ENCODE measurements at regions not wholly inside any gene's neighbourhood (a gene's known extent, or its start where the extent isn't known, plus 50 kb on each side); places are given as distances from the start of the nearest gene placed in this dataset.
A peak's percentile ranks its signal among the peaks of the same experiment; 100 is the strongest.

DNA sequence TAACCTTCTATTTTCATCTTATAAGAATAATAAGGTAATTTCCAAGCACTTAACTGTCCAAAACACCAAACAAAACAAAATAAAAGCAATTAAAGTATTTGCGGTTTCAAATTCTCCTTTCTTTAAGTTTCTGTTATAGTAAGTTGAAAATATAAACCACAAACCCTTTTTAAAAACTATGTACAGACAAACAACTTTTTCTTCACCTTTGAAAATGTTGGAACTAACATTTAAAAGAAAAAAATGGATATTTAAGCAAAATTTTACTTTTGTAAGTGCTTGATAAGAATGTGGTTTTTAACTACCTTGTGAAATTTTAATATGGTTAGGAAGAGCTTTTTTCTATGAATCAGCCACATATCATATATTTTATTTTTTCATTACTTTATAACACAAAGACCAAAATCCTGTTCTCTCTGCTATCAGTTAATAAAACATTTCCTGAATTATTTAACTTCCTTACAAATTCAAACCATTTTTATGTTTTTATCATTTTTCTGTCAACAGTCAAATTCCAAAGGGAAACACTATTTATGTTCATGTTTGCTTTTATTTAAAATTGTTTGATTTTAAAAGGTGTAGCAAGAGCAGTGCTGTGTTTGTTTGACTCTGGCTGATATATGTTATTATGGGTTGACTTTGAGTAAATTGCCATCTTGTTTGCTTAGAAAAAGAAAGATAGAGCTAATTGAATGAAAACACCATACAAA, 554.1 kb upstream of the KLHL1 start:
- Histone ChIP-seq H2AFZ (ENCODE audit: low read depth) (no peak overlapping the region), H3K79me2 (ENCODE audit: insufficient read depth, low read depth) (no peaks in the 10 kb centered on the region), H4K20me1 (ENCODE audit: insufficient read depth) (no peaks in the 10 kb centered on the region), H3K4me2 (peak overlapping the region; percentile 53), H3K27ac (no peak overlapping the region), H3K4me1 (ENCODE audit: low read depth, poor library complexity, severe bottlenecking) (peaks cover 36% of the 10 kb centered on the region), H3K9ac (no peak overlapping the region), H3K4me3 (IDR thresholded peaks at IDR 0.05; ENCODE audit: insufficient read depth, low read depth, low read length) (no peak overlapping the region), H3K36me3 (ENCODE audit: insufficient read depth) (no peaks in the 10 kb centered on the region), H3K27me3 (ENCODE audit: insufficient read depth, low read depth) (no peaks in the 10 kb centered on the region)
- TF ChIP-seq, protein P1, sequence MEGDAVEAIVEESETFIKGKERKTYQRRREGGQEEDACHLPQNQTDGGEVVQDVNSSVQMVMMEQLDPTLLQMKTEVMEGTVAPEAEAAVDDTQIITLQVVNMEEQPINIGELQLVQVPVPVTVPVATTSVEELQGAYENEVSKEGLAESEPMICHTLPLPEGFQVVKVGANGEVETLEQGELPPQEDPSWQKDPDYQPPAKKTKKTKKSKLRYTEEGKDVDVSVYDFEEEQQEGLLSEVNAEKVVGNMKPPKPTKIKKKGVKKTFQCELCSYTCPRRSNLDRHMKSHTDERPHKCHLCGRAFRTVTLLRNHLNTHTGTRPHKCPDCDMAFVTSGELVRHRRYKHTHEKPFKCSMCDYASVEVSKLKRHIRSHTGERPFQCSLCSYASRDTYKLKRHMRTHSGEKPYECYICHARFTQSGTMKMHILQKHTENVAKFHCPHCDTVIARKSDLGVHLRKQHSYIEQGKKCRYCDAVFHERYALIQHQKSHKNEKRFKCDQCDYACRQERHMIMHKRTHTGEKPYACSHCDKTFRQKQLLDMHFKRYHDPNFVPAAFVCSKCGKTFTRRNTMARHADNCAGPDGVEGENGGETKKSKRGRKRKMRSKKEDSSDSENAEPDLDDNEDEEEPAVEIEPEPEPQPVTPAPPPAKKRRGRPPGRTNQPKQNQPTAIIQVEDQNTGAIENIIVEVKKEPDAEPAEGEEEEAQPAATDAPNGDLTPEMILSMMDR (conservative IDR thresholded peaks at IDR 0.05; ENCODE audit: low read depth, low read length) = no peak

DNA sequence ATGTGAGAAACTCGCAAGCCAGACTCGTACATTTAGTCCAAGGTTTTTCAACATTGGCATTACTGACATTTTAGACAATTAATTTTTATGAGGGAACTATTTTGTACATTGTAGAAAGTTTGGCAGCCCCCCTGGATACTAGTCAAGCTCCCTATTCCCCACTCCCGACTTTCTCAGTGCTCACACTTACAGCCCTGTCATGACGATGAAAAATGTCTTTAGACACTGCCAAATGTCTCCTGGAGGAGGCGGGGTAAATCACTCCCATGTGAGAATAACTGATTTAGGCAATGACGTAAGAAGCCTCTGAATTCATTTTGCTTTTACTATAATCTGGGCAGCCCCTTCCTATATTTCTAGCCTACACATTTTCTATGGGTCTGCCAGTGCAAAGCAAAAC, 535.8 kb upstream of the KLHL1 start:
- H3K4me2 ChIP-seq = no peak overlapping the region
- no peaks in the 10 kb centered on the region for H3K36me3 ChIP-seq (ENCODE audit: insufficient read depth)
- H3K27me3 ChIP-seq (ENCODE audit: insufficient read depth, low read depth) = no peaks in the 10 kb centered on the region
- H3K79me2 ChIP-seq (ENCODE audit: insufficient read depth, low read depth) = no peaks in the 10 kb centered on the region
- no peak overlapping the region for H2AFZ ChIP-seq (ENCODE audit: low read depth)
- no peaks in the 10 kb centered on the region for H3K4me1 ChIP-seq (ENCODE audit: low read depth, poor library complexity, severe bottlenecking)
- H3K27ac ChIP-seq = no peak overlapping the region
- H3K9ac ChIP-seq = no peak overlapping the region
- no peak overlapping the region for H3K4me3 ChIP-seq (IDR thresholded peaks at IDR 0.05; ENCODE audit: insufficient read depth, low read depth, low read length)
- no peaks in the 10 kb centered on the region for H4K20me1 ChIP-seq (ENCODE audit: insufficient read depth)
- TF ChIP-seq, protein P1 (conservative IDR thresholded peaks at IDR 0.05; ENCODE audit: low read depth, low read length) = no peak

DNA sequence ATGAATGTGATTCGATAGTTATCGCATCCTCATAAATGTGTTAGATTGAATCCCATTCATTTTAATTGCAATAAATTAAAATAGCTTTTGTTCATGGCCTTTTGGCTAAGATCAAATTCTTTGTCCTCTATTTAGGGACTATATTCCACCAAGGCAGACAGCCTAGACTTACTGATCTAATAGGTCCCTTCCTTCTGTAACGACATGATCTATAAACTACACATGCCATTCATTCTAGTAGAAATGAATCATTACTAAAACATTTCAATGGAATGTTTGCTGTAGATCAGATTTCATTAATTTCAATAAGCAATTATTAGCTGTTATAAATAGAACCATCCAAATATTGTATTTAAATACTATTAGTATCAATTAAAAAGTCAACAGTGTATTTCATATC, 526.6 kb upstream of the KLHL1 start:
- Histone ChIP-seq H3K4me2 (no peak overlapping the region), H2AFZ (ENCODE audit: low read depth) (no peak overlapping the region), H3K27me3 (ENCODE audit: insufficient read depth, low read depth) (no peaks in the 10 kb centered on the region), H3K79me2 (ENCODE audit: insufficient read depth, low read depth) (no peaks in the 10 kb centered on the region), H3K27ac (no peak overlapping the region), H3K4me1 (ENCODE audit: low read depth, poor library complexity, severe bottlenecking) (no peaks in the 10 kb centered on the region), H3K4me3 (IDR thresholded peaks at IDR 0.05; ENCODE audit: insufficient read depth, low read depth, low read length) (no peak overlapping the region), H3K36me3 (ENCODE audit: insufficient read depth) (no peaks in the 10 kb centered on the region), H3K9ac (no peak overlapping the region), H4K20me1 (ENCODE audit: insufficient read depth) (no peaks in the 10 kb centered on the region)
- TF ChIP-seq, protein P1 (conservative IDR thresholded peaks at IDR 0.05; ENCODE audit: low read depth, low read length) = no peak

DNA sequence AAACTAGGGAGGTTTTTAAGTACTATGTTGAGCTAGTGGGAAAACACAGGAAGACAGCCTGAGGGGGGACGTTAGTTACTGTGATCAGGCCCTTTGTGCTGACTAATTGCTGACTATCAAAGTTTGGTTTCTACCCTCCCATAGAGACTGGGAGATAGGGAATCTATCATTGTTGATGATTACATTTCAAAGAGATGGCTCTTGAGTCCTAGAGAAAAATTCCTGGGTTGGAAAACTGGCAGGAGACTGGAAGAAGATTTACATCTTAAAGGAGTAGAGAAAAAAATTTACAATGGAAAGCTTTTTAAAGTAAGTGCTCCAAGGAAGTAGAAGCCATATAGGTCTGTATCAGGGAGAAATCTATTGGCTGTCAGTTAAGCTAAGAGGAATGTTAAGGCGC, 522.0 kb upstream of the KLHL1 start:
- H3K79me2 ChIP-seq (ENCODE audit: insufficient read depth, low read depth) = no peaks in the 10 kb centered on the region
- H3K36me3 ChIP-seq (ENCODE audit: insufficient read depth) = no peaks in the 10 kb centered on the region
- H4K20me1 ChIP-seq (ENCODE audit: insufficient read depth) = no peaks in the 10 kb centered on the region
- H3K4me1 ChIP-seq (ENCODE audit: low read depth, poor library complexity, severe bottlenecking) = no peaks in the 10 kb centered on the region
- no peak overlapping the region for H3K9ac ChIP-seq
- no peaks in the 10 kb centered on the region for H3K27me3 ChIP-seq (ENCODE audit: insufficient read depth, low read depth)
- TF ChIP-seq, protein P1 (conservative IDR thresholded peaks at IDR 0.05; ENCODE audit: low read depth, low read length) = no peak
- no peak overlapping the region for H3K27ac ChIP-seq
- H3K4me3 ChIP-seq (IDR thresholded peaks at IDR 0.05; ENCODE audit: insufficient read depth, low read depth, low read length) = no peak overlapping the region
- H3K4me2 ChIP-seq = no peak overlapping the region
- no peak overlapping the region for H2AFZ ChIP-seq (ENCODE audit: low read depth)
